ENCODE measurements at regions not wholly inside any gene's neighbourhood (a gene's known extent, or its start where the extent isn't known, plus 50 kb on each side); places are given as distances from the start of the nearest gene placed in this dataset.
A peak's percentile ranks its signal among the peaks of the same experiment; 100 is the strongest.

GRCh38 chr11:128299132-128299726 lies 288.1 kb downstream of the ETS1 start:
- DNase-seq (ENCODE audit: low spot score): no peak

DNA sequence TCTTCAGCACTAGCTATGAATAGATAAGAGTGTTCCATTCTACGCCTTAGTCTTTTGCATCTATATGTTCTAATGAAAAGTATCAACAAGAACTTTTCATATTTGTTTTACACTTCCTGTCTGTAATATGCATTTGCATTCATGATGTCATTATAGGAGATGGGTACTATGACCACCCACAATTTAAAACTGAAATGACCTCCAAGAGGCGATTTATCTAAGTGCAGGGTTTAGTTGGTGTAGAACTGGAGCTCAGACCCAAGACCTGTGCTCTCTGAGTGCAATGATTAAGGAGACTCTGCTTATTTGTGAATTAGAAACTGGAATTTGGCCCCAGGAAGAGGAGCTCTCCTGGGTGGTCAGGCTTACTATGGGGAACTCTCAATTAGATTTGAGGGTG lies 289.1 kb downstream of the ETS1 start:
- no peak for DNase-seq (ENCODE audit: low spot score)

DNA sequence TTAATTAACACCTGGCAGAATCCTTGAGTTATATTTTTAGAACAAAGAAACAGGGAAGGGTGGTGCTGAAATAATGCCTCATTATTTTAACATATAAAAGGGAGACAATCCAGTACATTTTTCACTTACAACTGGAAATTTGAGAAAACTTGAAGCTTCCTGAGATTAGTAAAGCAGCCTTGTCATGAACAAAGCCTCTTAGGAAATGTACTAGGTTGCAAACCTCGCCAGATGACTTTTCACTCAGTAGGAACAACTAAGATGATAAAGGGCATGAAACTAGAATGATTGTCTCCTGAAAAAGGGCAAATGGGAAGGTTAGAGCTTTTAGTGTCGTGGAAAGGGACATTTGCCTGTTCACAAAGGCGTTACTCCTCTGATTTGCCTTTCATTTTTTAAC lies 289.6 kb downstream of the ETS1 start:
- no peak for DNase-seq (ENCODE audit: low spot score)

GRCh38 chr11:128297091-128297651 lies 290.2 kb downstream of the ETS1 start:
- DNase-seq (ENCODE audit: low spot score): no peak

DNA sequence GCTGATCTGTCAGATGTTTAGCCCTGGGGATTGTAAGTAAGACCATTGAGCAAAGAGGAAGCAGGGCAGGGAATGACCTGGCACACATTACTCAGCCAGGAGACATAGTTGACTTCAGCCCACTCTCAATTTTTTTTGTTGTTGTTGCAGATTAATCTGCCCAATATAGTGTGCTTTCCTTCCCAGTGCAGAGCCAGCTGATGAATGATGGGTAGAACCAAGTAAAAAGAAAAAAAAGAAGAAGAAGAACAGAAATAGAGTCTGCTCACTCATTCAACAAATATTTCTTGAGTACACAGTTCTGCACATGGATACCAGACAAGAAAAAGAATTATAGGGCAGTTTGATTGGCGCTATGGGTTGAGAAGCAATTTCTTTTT lies 292.7 kb downstream of the ETS1 start:
- no peak for DNase-seq (ENCODE audit: low spot score)

DNA sequence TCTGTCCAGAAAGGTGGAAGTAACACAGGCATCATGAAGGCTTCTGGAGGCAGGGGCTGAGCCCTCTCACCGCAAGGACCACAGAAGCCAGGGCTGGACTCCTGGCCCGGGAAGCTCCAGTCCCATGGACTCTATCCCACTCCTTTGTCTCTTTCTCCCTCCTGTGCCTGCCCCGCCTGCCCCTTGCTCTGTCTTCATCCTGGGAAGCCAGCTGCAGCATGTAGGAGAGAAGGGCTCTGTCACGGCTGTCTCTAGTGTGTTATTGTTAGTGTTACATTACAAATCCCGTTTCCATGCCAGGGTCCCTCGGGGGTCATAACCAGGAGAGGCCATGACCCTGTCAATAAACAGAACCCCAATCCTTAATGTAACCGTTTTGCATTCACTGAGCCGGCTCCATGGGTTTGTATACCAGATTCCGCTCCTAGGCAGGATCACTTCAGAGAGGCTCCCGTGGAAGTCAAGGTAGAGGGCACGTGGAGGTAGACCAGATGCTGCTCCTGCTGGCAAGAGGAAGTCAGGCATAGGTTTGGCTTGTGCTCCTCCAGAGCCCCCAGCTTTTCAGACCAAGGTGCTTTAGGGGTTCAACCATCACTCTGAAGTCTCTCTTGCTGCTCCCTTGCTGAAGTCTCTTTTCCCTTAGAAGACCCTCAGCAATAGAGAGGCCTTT lies 293.2 kb downstream of the ETS1 start:
- DNase-seq (ENCODE audit: low spot score): no peak

GRCh38 chr11:128291835-128292234 lies 295.5 kb downstream of the ETS1 start:
- no peak for DNase-seq (ENCODE audit: low spot score)

DNA sequence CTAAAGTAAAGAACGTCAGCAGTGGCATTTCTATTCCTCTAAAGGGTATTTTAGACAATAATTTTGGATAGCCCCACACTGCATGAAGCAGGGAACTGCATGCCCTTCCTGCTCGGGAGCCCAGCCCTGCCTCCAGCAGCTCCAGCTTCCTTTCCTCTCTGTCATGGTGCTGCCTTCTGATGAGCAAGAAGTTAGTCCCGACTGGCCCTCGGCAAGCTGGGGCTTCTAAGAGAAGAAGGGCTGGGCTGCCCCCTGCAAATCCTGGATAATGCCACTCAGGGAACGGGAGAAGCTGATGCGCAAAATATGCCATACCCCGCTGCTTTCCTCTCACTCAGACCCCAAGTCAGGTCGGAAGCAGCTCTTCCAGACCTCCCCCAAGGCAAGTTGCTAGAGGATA lies 296.4 kb downstream of the ETS1 start:
- DNase-seq (ENCODE audit: low spot score): no peak

GRCh38 chr11:128290106-128290840 lies 297.1 kb downstream of the ETS1 start:
- peak; percentile 75 for DNase-seq (ENCODE audit: low spot score)

- no peak for DNase-seq (ENCODE audit: low spot score)
Observed at GRCh38 chr11:128289048-128289447, 298.3 kb downstream of the ETS1 start.

DNA sequence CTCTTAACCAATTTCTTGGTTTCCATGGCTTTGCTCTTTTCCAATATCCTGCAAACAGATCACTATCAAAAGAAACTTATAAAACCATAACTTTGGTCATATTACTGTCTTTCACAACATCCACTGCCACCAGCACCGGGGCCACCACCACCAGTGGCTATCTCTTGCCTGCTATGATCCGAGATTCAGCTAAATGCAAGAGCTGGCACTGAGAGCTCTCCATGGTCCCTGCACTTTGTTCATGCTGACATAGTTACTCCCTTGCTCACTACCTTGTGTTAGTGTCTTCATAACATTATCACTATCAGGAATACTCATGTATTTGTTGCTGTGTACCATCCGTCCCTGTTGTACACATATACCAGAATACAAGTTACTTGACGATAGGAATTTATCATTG lies 299.0 kb downstream of the ETS1 start:
- no peak for DNase-seq (ENCODE audit: low spot score)

- DNase-seq (ENCODE audit: low spot score): no peak
Observed at GRCh38 chr11:128285321-128285720, 302.0 kb downstream of the ETS1 start.

- DNase-seq (ENCODE audit: low spot score): no peak
Observed at GRCh38 chr11:128284634-128285033, 302.7 kb downstream of the ETS1 start.

DNA sequence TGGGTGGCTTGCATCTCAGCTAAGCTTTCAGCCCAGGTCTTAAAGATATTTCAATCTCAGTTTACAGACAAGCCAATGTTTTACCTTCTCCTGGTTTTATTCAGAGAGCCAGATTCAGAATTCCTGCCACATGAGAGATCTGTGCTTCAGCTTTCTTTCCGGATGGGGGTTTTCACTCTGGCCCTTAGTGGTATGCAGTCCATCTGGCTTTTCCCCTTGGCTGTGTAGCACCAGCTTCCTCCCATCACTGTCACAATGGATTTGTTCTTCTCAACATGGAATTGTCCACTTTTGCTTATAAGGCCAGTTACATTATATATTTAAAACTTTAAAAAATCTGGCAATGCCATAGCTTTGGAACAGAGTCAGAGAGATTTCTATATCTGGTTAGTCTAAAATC lies 303.9 kb downstream of the ETS1 start:
- DNase-seq (ENCODE audit: low spot score): no peak

GRCh38 chr11:128282053-128282452 lies 305.3 kb downstream of the ETS1 start:
- DNase-seq (ENCODE audit: low spot score): no peak

- DNase-seq (ENCODE audit: low spot score): no peak
Observed at GRCh38 chr11:128279866-128280265, 307.5 kb downstream of the ETS1 start.

DNA sequence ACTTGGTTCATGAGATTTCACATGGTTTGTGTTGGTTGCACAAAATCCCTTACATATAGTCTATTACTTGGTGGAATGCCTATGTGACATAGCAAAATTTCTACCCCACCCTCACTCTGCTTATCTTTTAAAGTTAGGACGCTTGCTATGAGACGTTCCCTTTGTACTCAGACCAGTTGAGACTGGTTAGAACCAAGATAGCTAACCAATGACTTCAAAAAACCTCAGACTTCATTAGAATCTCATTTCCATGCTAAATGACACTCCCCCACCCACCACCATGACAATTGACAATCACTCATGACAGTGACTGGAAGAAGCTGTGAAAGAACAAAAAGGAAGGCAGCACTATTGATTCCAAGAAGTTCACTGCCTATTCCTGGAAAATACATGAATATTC lies 313.6 kb downstream of the ETS1 start:
- no peak for DNase-seq (ENCODE audit: low spot score)

DNA sequence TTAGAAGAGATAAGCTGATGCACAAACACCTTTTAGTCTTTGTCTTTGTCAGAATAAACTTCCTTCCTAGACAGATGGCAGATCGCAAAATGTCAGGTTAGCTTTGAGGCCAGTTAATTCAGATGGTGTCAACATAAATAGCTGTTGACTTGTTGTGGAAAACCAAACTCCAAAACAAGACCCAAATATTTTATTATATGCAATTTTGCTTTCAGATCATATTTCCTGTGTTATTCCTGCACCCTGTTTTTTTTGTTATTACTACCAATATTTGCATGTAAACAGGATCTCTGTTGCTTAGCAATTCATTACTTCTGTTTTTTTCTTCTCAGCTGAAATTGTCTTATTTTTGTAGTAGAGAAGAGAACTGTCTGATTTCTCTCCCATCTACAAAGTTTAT lies 316.0 kb downstream of the ETS1 start:
- DNase-seq (ENCODE audit: low spot score): no peak

- DNase-seq (ENCODE audit: low spot score): no peak
Observed at GRCh38 chr11:128269466-128269865, 317.9 kb downstream of the ETS1 start.

DNA sequence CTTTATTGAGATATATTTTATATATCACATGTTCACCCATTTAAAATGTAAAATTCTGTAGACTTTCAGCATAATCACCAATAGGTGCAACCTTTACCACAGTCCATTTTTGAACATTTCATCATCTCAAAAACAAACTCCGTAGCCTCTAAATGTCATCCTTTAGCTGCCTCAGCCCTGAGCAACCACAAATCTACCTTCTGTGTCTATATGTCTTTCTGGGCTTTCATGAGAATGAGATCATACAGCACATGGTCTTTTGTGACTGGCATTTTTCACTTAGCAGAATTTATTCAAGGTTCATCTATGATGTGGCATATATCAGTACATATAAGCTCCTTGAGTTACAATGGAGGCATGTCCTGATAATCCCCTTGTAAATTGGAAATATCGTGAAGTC lies 320.5 kb downstream of the ETS1 start:
- no peak for DNase-seq (ENCODE audit: low spot score)

- no peak for DNase-seq (ENCODE audit: low spot score)
Observed at GRCh38 chr11:128262463-128263345, 324.7 kb downstream of the ETS1 start.

DNA sequence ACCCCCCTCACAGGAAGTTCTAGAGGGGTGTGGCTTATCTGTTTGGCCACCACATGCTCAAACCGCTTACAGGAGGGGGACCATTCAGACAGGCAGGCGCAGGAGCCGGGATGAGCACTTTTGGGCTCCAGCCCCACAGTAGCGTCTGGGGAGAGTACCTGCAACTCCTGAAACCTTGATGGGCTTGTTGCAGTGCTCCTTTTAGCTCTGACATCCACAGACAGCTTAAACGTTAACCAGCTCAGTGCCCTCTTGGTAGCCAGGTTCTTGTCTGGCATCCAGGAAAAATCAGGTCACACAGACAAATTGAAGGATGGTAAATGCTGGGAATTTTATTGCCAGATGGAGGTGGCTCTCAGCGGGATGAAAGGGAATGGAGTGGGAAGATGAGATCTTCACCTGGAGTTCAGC lies 326.3 kb downstream of the ETS1 start:
- no peak for DNase-seq (ENCODE audit: low spot score)
